HepG2 (cell line): ENCODE measurements at regions not wholly inside any gene's neighbourhood (a gene's known extent, or its start where the extent isn't known, plus 50 kb on each side); places are given as distances from the start of the nearest gene placed in this dataset.
A peak's percentile ranks its signal among the peaks of the same experiment; 100 is the strongest.

ENCODE experiments used
- BRD4 ChIP-seq: sonication (generic); formaldehyde crosslinking; IDR thresholded peaks from 2 replicates; pipeline ENCODE4 v1.4.0; 2020; ENCODE audit warnings: missing genetic modification reagents
- CREB1 ChIP-seq, 2 experiments: fragments of 450-650 bp in 1 of 2; IDR thresholded peaks; 2 replicates each; pipeline ENCODE4 v1.6.1; 2016 to 2017; ENCODE audit warnings: control low read depth in 1 of 2, mild to moderate bottlenecking in 1 of 2, missing compliant biosample characterization in 1 of 2, missing genetic modification characterization in 1 of 2
- GTF3A ChIP-seq: sonication (generic); formaldehyde crosslinking; conservative IDR thresholded peaks from 2 replicates; pipeline ENCODE4 v1.4.0; 2020; ENCODE audit warnings: mild to moderate bottlenecking, missing genetic modification reagents
- KDM4B ChIP-seq: sonication (generic); formaldehyde crosslinking; IDR thresholded peaks from 2 replicates; pipeline ENCODE4 v1.4.0; 2020; ENCODE audit warnings: missing genetic modification reagents
- KDM5A ChIP-seq: fragments of 200-600 bp; sonication (generic); IDR thresholded peaks from 2 replicates; pipeline ENCODE4 v1.7.0; 2018; ENCODE audit warnings: antibody characterized with exemption, mild to moderate bottlenecking, low read length, borderline replicate concordance
- MATR3 ChIP-seq: sonication (generic); formaldehyde crosslinking; IDR thresholded peaks from 2 replicates; pipeline ENCODE4 v1.4.0; 2020; ENCODE audit warnings: missing genetic modification reagents
- MED8 ChIP-seq: sonication (generic); formaldehyde crosslinking; IDR thresholded peaks from 2 replicates; pipeline ENCODE4 v1.8.1; 2023; ENCODE audit warnings: mild to moderate bottlenecking, missing genetic modification reagents; ENCODE audit not compliant: insufficient replicate concordance
- MIER3 ChIP-seq: IDR thresholded peaks from 2 replicates; pipeline ENCODE4 v1.6.1; 2016; ENCODE audit warnings: missing compliant biosample characterization, borderline replicate concordance
- NFIC ChIP-seq: IDR thresholded peaks from 2 replicates; pipeline ENCODE4 v1.6.1; 2012; ENCODE audit warnings: mild to moderate bottlenecking, low read length, inconsistent platforms
- NFKBIZ ChIP-seq: IDR thresholded peaks from 2 replicates; pipeline ENCODE4 v1.6.1; 2018; ENCODE audit warnings: missing genetic modification reagents, missing compliant biosample characterization
- NKX3-1 ChIP-seq: sonication (generic); formaldehyde crosslinking; IDR thresholded peaks from 2 replicates; pipeline ENCODE4 v1.5.0; 2020; ENCODE audit warnings: missing genetic modification reagents
- PHF20 ChIP-seq: sonication (generic); formaldehyde crosslinking; IDR thresholded peaks from 2 replicates; pipeline ENCODE4 v1.5.0; 2020; ENCODE audit warnings: mild to moderate bottlenecking, missing genetic modification reagents
- TEAD2 ChIP-seq: sonication (generic); formaldehyde crosslinking; IDR thresholded peaks from 2 replicates; pipeline ENCODE4 v1.9.0; 2021; ENCODE audit warnings: missing genetic modification reagents
- ZFP1 ChIP-seq: IDR thresholded peaks from 2 replicates; pipeline ENCODE4 v1.6.1; 2016
- ZKSCAN8 ChIP-seq: IDR thresholded peaks from 2 replicates; pipeline ENCODE4 v1.6.1; 2016; ENCODE audit warnings: borderline replicate concordance, missing genetic modification reagents, missing compliant biosample characterization
- ZNF256 ChIP-seq: sonication (generic); formaldehyde crosslinking; conservative IDR thresholded peaks from 2 replicates; pipeline ENCODE4 v1.4.0; 2020; ENCODE audit warnings: missing genetic modification reagents
- ZNF274 ChIP-seq: sonication (generic); formaldehyde crosslinking; IDR thresholded peaks from 2 replicates; pipeline ENCODE4 v1.5.1; 2020; ENCODE audit warnings: mild to moderate bottlenecking, missing genetic modification reagents
- ZNF484 ChIP-seq: sonication (generic); formaldehyde crosslinking; IDR thresholded peaks from 2 replicates; pipeline ENCODE4 v1.5.1; 2020; ENCODE audit warnings: mild to moderate bottlenecking, low read depth, missing genetic modification reagents, borderline replicate concordance
- TF ChIP-seq, protein P1 (sequence below): sonication (generic); formaldehyde crosslinking; IDR thresholded peaks from 2 replicates; pipeline ENCODE4 v1.4.0; 2020; ENCODE audit warnings: missing genetic modification reagents, borderline replicate concordance
- TF ChIP-seq, protein P2 (sequence below): sonication (generic); formaldehyde crosslinking; IDR thresholded peaks from 2 replicates; pipeline ENCODE4 v1.4.0; 2020; ENCODE audit warnings: mild to moderate bottlenecking, missing genetic modification reagents
- TF ChIP-seq, protein P3 (sequence below): sonication (generic); formaldehyde crosslinking; IDR thresholded peaks from 2 replicates; pipeline ENCODE4 v1.4.0; 2020; ENCODE audit warnings: mild to moderate bottlenecking, low read depth, missing genetic modification reagents
- TF ChIP-seq, protein P4 (sequence below): sonication (generic); formaldehyde crosslinking; IDR thresholded peaks from 2 replicates; pipeline ENCODE4 v1.8.1; 2022; ENCODE audit warnings: mild to moderate bottlenecking, missing genetic modification reagents
- TF ChIP-seq, protein P5 (sequence below): sonication (generic); formaldehyde crosslinking; IDR thresholded peaks from 2 replicates; pipeline ENCODE4 v1.5.0; 2020; ENCODE audit warnings: missing genetic modification reagents, mild to moderate bottlenecking, borderline replicate concordance
- TF ChIP-seq, protein P6 (sequence below): sonication (generic); formaldehyde crosslinking; IDR thresholded peaks from 2 replicates; pipeline ENCODE4 v1.9.0; 2022; ENCODE audit warnings: missing genetic modification reagents, mild to moderate bottlenecking, borderline replicate concordance

DNA sequence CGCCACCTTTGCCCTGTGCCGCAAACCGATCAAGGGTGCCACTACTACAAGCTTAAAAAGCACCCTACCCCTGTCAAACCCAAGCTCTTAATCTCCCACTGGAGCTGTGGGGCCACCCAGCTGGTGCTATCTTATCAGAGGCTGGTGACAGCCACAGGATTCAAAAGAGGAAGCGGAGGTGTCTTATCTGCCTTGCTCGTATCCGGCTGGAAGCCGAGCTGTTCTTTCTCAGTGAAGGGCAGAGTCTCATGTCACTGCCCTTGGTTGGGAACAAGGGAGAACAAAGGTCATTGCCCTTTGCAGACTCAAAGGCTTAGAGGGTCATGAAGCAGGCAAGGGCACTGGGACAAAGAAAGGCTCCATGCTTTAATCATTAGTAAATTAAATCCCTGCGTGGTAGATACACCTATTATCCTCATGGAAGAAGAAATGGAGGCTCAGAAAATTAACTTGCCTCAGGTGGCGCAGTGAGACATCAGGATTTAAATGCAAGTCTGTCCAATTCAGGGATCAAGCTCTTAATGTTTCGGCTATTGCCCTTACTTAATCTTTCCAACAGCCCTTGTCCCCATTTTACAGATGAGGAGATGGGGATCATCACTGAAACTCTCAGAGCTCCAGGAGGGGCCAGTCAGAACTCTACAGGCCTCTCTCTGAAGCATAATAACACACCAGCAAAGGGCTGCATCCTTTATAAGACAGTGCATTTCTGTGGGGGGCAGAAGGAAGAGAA lies 360.0 kb upstream of the PROK2 start (continued):
- TF ChIP-seq, protein P1, sequence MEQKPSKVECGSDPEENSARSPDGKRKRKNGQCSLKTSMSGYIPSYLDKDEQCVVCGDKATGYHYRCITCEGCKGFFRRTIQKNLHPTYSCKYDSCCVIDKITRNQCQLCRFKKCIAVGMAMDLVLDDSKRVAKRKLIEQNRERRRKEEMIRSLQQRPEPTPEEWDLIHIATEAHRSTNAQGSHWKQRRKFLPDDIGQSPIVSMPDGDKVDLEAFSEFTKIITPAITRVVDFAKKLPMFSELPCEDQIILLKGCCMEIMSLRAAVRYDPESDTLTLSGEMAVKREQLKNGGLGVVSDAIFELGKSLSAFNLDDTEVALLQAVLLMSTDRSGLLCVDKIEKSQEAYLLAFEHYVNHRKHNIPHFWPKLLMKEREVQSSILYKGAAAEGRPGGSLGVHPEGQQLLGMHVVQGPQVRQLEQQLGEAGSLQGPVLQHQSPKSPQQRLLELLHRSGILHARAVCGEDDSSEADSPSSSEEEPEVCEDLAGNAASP (CRISPR knock-in tag): peak; percentile 66; the same call in 1 of the 2 replicates
- TF ChIP-seq MATR3 (CRISPR knock-in tag) (no peak), ZNF274 (CRISPR knock-in tag) (no peak), PHF20 (CRISPR knock-in tag) (no peak), ZNF484 (CRISPR knock-in tag) (no peak), MIER3 (no peak), KDM5A (no peak), CREB1 (IDR thresholded peaks at IDR 0.05) (no peak), CREB1 (CRISPR knock-in tag; IDR thresholded peaks at IDR 0.05) (peak; percentile 62), TEAD2 (CRISPR knock-in tag) (no peak), GTF3A (CRISPR knock-in tag) (no peak), BRD4 (CRISPR knock-in tag) (no peak), NFKBIZ (CRISPR knock-in tag) (no peak), ZKSCAN8 (CRISPR knock-in tag) (no peak), ZFP1 (CRISPR knock-in tag) (no peak), NFIC (no peak), NKX3-1 (CRISPR knock-in tag) (no peak), ZNF256 (CRISPR knock-in tag) (no peak), KDM4B (CRISPR knock-in tag) (no peak), MED8 (no peak)
- TF ChIP-seq, protein P2, sequence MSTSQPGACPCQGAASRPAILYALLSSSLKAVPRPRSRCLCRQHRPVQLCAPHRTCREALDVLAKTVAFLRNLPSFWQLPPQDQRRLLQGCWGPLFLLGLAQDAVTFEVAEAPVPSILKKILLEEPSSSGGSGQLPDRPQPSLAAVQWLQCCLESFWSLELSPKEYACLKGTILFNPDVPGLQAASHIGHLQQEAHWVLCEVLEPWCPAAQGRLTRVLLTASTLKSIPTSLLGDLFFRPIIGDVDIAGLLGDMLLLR (CRISPR knock-in tag): no peak
- TF ChIP-seq, protein P3, sequence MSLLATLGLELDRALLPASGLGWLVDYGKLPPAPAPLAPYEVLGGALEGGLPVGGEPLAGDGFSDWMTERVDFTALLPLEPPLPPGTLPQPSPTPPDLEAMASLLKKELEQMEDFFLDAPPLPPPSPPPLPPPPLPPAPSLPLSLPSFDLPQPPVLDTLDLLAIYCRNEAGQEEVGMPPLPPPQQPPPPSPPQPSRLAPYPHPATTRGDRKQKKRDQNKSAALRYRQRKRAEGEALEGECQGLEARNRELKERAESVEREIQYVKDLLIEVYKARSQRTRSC (CRISPR knock-in tag): no peak
- TF ChIP-seq, protein P4, sequence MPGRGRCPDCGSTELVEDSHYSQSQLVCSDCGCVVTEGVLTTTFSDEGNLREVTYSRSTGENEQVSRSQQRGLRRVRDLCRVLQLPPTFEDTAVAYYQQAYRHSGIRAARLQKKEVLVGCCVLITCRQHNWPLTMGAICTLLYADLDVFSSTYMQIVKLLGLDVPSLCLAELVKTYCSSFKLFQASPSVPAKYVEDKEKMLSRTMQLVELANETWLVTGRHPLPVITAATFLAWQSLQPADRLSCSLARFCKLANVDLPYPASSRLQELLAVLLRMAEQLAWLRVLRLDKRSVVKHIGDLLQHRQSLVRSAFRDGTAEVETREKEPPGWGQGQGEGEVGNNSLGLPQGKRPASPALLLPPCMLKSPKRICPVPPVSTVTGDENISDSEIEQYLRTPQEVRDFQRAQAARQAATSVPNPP: no peak
- TF ChIP-seq, protein P5, sequence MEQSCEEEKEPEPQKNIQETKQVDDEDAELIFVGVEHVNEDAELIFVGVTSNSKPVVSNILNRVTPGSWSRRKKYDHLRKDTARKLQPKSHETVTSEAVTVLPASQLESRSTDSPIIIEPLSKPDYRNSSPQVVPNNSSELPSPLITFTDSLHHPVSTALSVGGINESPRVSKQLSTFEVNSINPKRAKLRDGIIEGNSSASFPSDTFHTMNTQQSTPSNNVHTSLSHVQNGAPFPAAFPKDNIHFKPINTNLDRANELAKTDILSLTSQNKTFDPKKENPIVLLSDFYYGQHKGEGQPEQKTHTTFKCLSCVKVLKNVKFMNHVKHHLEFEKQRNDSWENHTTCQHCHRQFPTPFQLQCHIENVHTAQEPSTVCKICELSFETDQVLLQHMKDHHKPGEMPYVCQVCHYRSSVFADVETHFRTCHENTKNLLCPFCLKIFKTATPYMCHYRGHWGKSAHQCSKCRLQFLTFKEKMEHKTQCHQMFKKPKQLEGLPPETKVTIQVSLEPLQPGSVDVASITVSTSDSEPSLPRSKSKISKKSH (CRISPR knock-in tag): no peak
- TF ChIP-seq, protein P6, sequence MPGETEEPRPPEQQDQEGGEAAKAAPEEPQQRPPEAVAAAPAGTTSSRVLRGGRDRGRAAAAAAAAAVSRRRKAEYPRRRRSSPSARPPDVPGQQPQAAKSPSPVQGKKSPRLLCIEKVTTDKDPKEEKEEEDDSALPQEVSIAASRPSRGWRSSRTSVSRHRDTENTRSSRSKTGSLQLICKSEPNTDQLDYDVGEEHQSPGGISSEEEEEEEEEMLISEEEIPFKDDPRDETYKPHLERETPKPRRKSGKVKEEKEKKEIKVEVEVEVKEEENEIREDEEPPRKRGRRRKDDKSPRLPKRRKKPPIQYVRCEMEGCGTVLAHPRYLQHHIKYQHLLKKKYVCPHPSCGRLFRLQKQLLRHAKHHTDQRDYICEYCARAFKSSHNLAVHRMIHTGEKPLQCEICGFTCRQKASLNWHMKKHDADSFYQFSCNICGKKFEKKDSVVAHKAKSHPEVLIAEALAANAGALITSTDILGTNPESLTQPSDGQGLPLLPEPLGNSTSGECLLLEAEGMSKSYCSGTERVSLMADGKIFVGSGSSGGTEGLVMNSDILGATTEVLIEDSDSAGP (CRISPR knock-in tag): peak; percentile 16; the same call in 1 of the 2 replicates
